H1 (cell line): ENCODE measurements at regions not wholly inside any gene's neighbourhood (a gene's known extent, or its start where the extent isn't known, plus 50 kb on each side); places are given as distances from the start of the nearest gene placed in this dataset.

ENCODE experiments used
- EZH2 ChIP-seq: fragments of 200-600 bp; sonication (generic); IDR thresholded peaks from 2 replicates; pipeline ENCODE4 v1.7.1; 2012; ENCODE audit warnings: low read depth, mild to moderate bottlenecking, moderate library complexity, low read length, inconsistent platforms; ENCODE audit not compliant: severe bottlenecking
- FOSL1 ChIP-seq: IDR thresholded peaks from 2 replicates; pipeline ENCODE4 v1.6.1; 2011; ENCODE audit warnings: mild to moderate bottlenecking, low read depth, low read length, moderate library complexity; ENCODE audit not compliant: insufficient read depth
- MAFK ChIP-seq: IDR thresholded peaks from 2 replicates; pipeline ENCODE4 v1.6.1; 2012; ENCODE audit warnings: low read depth, mild to moderate bottlenecking, improper control_type of control experiment, low read length
- PHF8 ChIP-seq: fragments of 200-600 bp; sonication (generic); conservative IDR thresholded peaks from 2 replicates; pipeline ENCODE4 v1.7.1; 2012; ENCODE audit warnings: low read depth, mild to moderate bottlenecking, inconsistent platforms, low read length, moderate library complexity
- POLR2AphosphoS5 ChIP-seq: IDR thresholded peaks from 2 replicates; pipeline ENCODE4 v1.6.1; 2011; ENCODE audit warnings: low read depth, low read length
- RXRA ChIP-seq: IDR thresholded peaks from 2 replicates; pipeline ENCODE4 v1.6.1; 2011; ENCODE audit warnings: low read depth, mild to moderate bottlenecking, low read length, moderate library complexity; ENCODE audit not compliant: insufficient read depth
- TBP ChIP-seq: IDR thresholded peaks from 2 replicates; pipeline ENCODE4 v1.6.1; 2011; ENCODE audit warnings: low read depth, low read length, improper control_type of control experiment
- TF ChIP-seq, protein P1 (sequence below), 3 experiments: IDR thresholded peaks; 1 replicate in 2 of 3; 2 replicates in 1 of 3; pipeline versions ENCODE4 v1.5.1 to v1.6.1; 2011; ENCODE audit warnings: low read length in 3 of 3, mild to moderate bottlenecking in 3 of 3, inconsistent platforms in 2 of 3, low read depth in 1 of 3, moderate library complexity in 1 of 3; ENCODE audit not compliant: insufficient read depth in 1 of 3; ENCODE audit errors: control extremely low read depth in 1 of 3

DNA sequence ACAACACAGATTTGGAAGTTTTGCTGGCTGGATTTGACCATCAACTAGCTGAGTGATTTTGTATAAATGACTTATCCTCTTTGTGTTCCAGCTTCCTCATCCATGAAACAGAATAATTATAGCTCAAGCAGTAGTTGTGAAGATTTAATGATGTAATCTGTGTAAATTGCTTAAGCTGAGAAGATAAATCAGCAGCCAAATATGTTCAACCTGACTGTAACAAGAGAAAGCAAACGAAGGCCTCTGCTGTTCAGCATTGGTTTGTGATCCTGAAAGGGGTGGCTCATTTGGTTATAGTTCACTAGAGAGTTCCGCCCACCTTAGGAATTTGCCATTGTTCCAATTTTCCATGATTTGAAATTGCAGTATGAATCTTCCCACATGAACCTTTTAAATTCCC, 75.7 kb upstream of the CCDC112 start:
- no peak for TF ChIP-seq RXRA
- no peak for TF ChIP-seq TBP
- no peak for TF ChIP-seq MAFK
- TF ChIP-seq, protein P1, sequence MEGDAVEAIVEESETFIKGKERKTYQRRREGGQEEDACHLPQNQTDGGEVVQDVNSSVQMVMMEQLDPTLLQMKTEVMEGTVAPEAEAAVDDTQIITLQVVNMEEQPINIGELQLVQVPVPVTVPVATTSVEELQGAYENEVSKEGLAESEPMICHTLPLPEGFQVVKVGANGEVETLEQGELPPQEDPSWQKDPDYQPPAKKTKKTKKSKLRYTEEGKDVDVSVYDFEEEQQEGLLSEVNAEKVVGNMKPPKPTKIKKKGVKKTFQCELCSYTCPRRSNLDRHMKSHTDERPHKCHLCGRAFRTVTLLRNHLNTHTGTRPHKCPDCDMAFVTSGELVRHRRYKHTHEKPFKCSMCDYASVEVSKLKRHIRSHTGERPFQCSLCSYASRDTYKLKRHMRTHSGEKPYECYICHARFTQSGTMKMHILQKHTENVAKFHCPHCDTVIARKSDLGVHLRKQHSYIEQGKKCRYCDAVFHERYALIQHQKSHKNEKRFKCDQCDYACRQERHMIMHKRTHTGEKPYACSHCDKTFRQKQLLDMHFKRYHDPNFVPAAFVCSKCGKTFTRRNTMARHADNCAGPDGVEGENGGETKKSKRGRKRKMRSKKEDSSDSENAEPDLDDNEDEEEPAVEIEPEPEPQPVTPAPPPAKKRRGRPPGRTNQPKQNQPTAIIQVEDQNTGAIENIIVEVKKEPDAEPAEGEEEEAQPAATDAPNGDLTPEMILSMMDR (IDR thresholded peaks at IDR 0.05; ENCODE audit: control extremely low read depth in 1 of 3, insufficient read depth in 1 of 3, low read depth in 1 of 3, low read length in 3 of 3) = no peak
- TF ChIP-seq FOSL1 = no peak
- no peak for TF ChIP-seq POLR2AphosphoS5
- TF ChIP-seq PHF8 = no peak
- no peak for TF ChIP-seq EZH2
